ENCODE measurements at regions not wholly inside any gene's neighbourhood (a gene's known extent, or its start where the extent isn't known, plus 50 kb on each side); places are given as distances from the start of the nearest gene placed in this dataset.

GRCh38 chr3:66828303-66828702 is 169.8 kb upstream of the KBTBD8 start:
- H3K4me1 ChIP-seq (replicated peaks in 1 of 4; ENCODE audit: control insufficient read depth in 3 of 4, insufficient read depth in 4 of 4, low read length in 3 of 4), result 0 out of 7 replicates have a peak, but pooled peaks cover 0 to 4% (median 0%) of the 10 kb centered on the region in 4 experiments
- H3K27ac ChIP-seq (ENCODE audit: low read depth, low read length), result no peak overlapping the region
- H4K20me1 ChIP-seq (replicated peaks in 1 of 2; ENCODE audit: control insufficient read depth in 1 of 2, insufficient read depth in 2 of 2, low read length in 2 of 2), result no peaks in the 10 kb centered on the region
- no peak overlapping the region for H2BK12ac ChIP-seq (ENCODE audit: low read depth, low read length)
- WGBS, 2 experiments (ENCODE audit: extremely low coverage in 1 of 2, insufficient coverage in 1 of 2, insufficient read length in 1 of 2, insufficient replicate concordance in 2 of 2, low coverage in 1 of 2, low lambda C conversion rate in 2 of 2, missing lambda C conversion rate in 1 of 2), result 92% methylated on average over 1 of the region's 1 CpG; no CpG with 5 or more reads in 1 of the 2 experiments
- no peaks in the 10 kb centered on the region for H3K79me1 ChIP-seq (ENCODE audit: low read depth, low read length)
- H3K9me3 ChIP-seq (ENCODE audit: insufficient read depth in 2 of 2, low read depth in 1 of 2, low read length in 1 of 2), result no peaks in the 10 kb centered on the region
- H3K56ac ChIP-seq (replicated peaks; ENCODE audit: insufficient read length, low read depth, low read length), result no peak overlapping the region
- H4K8ac ChIP-seq (ENCODE audit: extremely low read depth, insufficient read depth, low read length), result no peak overlapping the region
- H3K14ac ChIP-seq (ENCODE audit: insufficient read length), result no peak overlapping the region
- no peak overlapping the region for H2BK5ac ChIP-seq (ENCODE audit: low read depth, low read length)
- no peak overlapping the region for H3K4me2 ChIP-seq (ENCODE audit: insufficient read depth in 1 of 2, low read depth in 2 of 2, low read length in 2 of 2)
- no peaks in the 10 kb centered on the region for H3K36me3 ChIP-seq (ENCODE audit: control insufficient read depth in 2 of 4, insufficient read depth in 4 of 4, low read length in 3 of 4)
- no peak overlapping the region for H2BK120ac ChIP-seq (replicated peaks; ENCODE audit: low read depth, low read length)
- DNase-seq (ENCODE audit: low read depth in 1 of 2, low spot score in 2 of 2) (no peak), FAIRE-seq (no peak)
- no peak overlapping the region for H3K9ac ChIP-seq (replicated peaks in 1 of 4; ENCODE audit: extremely low read depth in 1 of 4, low read depth in 3 of 4, low read length in 3 of 4)
- H4K5ac ChIP-seq (ENCODE audit: insufficient read length, low read depth, low read length), result no peak overlapping the region
- H3K4me3 ChIP-seq (ENCODE audit: extremely low read depth in 1 of 4, insufficient read depth in 2 of 4, low read depth in 3 of 4, low read length in 4 of 4), result no peak overlapping the region
- H3K4ac ChIP-seq (replicated peaks; ENCODE audit: insufficient read length, low read depth, low read length), result no peak overlapping the region
- ChIA-PET POLR2A (ENCODE audit: partially characterized antibody) (no interaction called here), CTCF (ENCODE audit: partially characterized antibody) (interaction anchor here (1.0 to 1.7 kb wide), 6 partner anchors 9 to 574 kb away, joined by 3 to 5 read pairs (median 4); no protein-coding TSS in a partner anchor)
- H3K79me2 ChIP-seq (ENCODE audit: control insufficient read depth in 1 of 2, insufficient read depth in 2 of 2, low read length in 2 of 2), result no peaks in the 10 kb centered on the region
- H4K91ac ChIP-seq (replicated peaks; ENCODE audit: insufficient read length, low read length), result no peak overlapping the region
- H2BK15ac ChIP-seq (ENCODE audit: low read length), result no peak overlapping the region
- H3K23me2 ChIP-seq (ENCODE audit: low read depth, low read length), result no peaks in the 10 kb centered on the region
- no peak overlapping the region for H3K18ac ChIP-seq (ENCODE audit: extremely low read depth, low read length)
- H3K23ac ChIP-seq (ENCODE audit: insufficient read length), result no peak overlapping the region
- H2AFZ ChIP-seq (ENCODE audit: low read length), result no peak overlapping the region
- no peaks in the 10 kb centered on the region for H3K27me3 ChIP-seq (replicated peaks in 1 of 4; ENCODE audit: control insufficient read depth in 3 of 4, extremely low read depth in 1 of 4, insufficient read depth in 3 of 4, low read length in 3 of 4)
- H2BK20ac ChIP-seq (ENCODE audit: low read length), result no peak overlapping the region
- H2AK5ac ChIP-seq (ENCODE audit: low read depth, low read length), result no peak overlapping the region
- TF ChIP-seq BRCA1 (IDR thresholded peaks at IDR 0.05; ENCODE audit: low read depth, low read length) (no peak), SIRT6 (IDR thresholded peaks at IDR 0.05; ENCODE audit: low read length) (no peak), RNF2 (IDR thresholded peaks at IDR 0.05; ENCODE audit: borderline replicate concordance, low read depth, low read length, missing control alignments, poor library complexity, severe bottlenecking) (no peak), CTBP2 (IDR thresholded peaks at IDR 0.05; ENCODE audit: borderline replicate concordance, insufficient read depth, insufficient read length, low read length) (no peak), RBBP5 (IDR thresholded peaks at IDR 0.05; ENCODE audit: borderline replicate concordance, low read depth, low read length) (no peak), HDAC6 (IDR thresholded peaks at IDR 0.05; ENCODE audit: low read depth, low read length) (no peak), PHF8 (conservative IDR thresholded peaks at IDR 0.05; ENCODE audit: low read depth, low read length) (no peak), ASH2L (IDR thresholded peaks at IDR 0.05; ENCODE audit: low read length) (no peak), CEBPB (IDR thresholded peaks at IDR 0.05; ENCODE audit: low read depth, low read length) (no peak), SUZ12 (IDR thresholded peaks at IDR 0.05; ENCODE audit: low read length) (no peak), RFX5 (IDR thresholded peaks at IDR 0.05; ENCODE audit: borderline replicate concordance, low read depth, low read length) (no peak), YY1 (IDR thresholded peaks at IDR 0.05; ENCODE audit: low read depth, low read length) (no peak), TEAD4 (IDR thresholded peaks at IDR 0.05; ENCODE audit: low read depth, low read length) (no peak), TCF12 (IDR thresholded peaks at IDR 0.05; ENCODE audit: low read depth, low read length) (no peak), KDM1A (IDR thresholded peaks at IDR 0.05; ENCODE audit: borderline replicate concordance, low read length) (no peak), CHD1 (IDR thresholded peaks at IDR 0.05; ENCODE audit: low read depth, low read length) (no peak)

All from H1 (cell line).